T-cell (primary cell): ENCODE measurements at regions not wholly inside any gene's neighbourhood (a gene's known extent, or its start where the extent isn't known, plus 50 kb on each side); places are given as distances from the start of the nearest gene placed in this dataset.
A peak's percentile ranks its signal among the peaks of the same experiment; 100 is the strongest.

Experiments
- ATAC-seq, 4 experiments: fragments of 200-7000 bp in 3 of 4; fragments of 150-1000 bp in 1 of 4; cut with Tn5 transposase; replicated peaks in 1 of 4; 1 replicate in 3 of 4; 2 replicates in 1 of 4; pipeline ENCODE4 v1.10.0; 2021; ENCODE audit warnings: moderate library complexity in 3 of 4, mild to moderate bottlenecking in 2 of 4, moderate number of reproducible peaks in 1 of 4
- CTCF ChIA-PET, 2 donors: fragments of 300-600 bp; sonication (Branson Sonifier 250); formaldehyde crosslinking; loops; one replicate each; lab custom pipeline; 2022; ENCODE audit warnings: antibody characterized with exemption in 2 of 2; lab: Charles Lee
- POLR2A ChIA-PET, 2 donors: fragments of 300-600 bp; sonication (Branson Sonifier 250); formaldehyde crosslinking; loops; one replicate each; lab custom pipeline; 2022; ENCODE audit warnings: antibody characterized with exemption in 2 of 2; lab: Charles Lee
- DNase-seq, 35 experiments: peaks; one replicate each; pipeline versions ENCODE4 v3.0.0 to v3.0.0-alpha.2; 2013 to 2023
- H3K27ac ChIP-seq: one replicate; pipeline ENCODE4 v1.5.1; 2013; ENCODE audit warnings: low read length
- H3K27me3 ChIP-seq, 2 experiments: replicated peaks in 1 of 2; 1 replicate in 1 of 2; 2 replicates in 1 of 2; pipeline versions ENCODE4 v1.6.1 to v1.7.0; 2013; ENCODE audit warnings: low read length in 1 of 2, mixed read lengths in 1 of 2; ENCODE audit not compliant: control insufficient read depth in 2 of 2, insufficient read depth in 2 of 2; ENCODE audit errors: extremely low read depth in 1 of 2
- H3K36me3 ChIP-seq, 2 donors: 1 replicate in 1 of 2; 2 replicates in 1 of 2; pipeline versions ENCODE4 v1.6.1 to v1.7.0; 2013; ENCODE audit warnings: low read length in 1 of 2; ENCODE audit not compliant: control insufficient read depth in 2 of 2, insufficient read depth in 1 of 2; ENCODE audit errors: extremely low read depth in 1 of 2
- H3K4me1 ChIP-seq, 2 experiments: 1 replicate in 1 of 2; 2 replicates in 1 of 2; pipeline versions ENCODE4 v1.6.1 to v1.7.0; 2013; ENCODE audit warnings: low read length in 2 of 2, mixed read lengths in 1 of 2; ENCODE audit not compliant: insufficient read depth in 2 of 2, control insufficient read depth in 1 of 2; ENCODE audit errors: extremely low read depth in 1 of 2
- H3K4me3 ChIP-seq, 2 donors: 1 replicate in 1 of 2; 2 replicates in 1 of 2; pipeline versions ENCODE4 v1.5.1 to v1.7.0; 2013; ENCODE audit warnings: mild to moderate bottlenecking in 2 of 2, low read length in 1 of 2, moderate library complexity in 1 of 2; ENCODE audit not compliant: control insufficient read depth in 1 of 2; ENCODE audit errors: extremely low read depth in 1 of 2
- H3K9me3 ChIP-seq: 2 replicates; pipeline ENCODE4 v1.7.0; 2013
- H3K27ac Mint-ChIP-seq, 2 donors: one replicate each; pipeline ENCODE4 v1.8.0; 2020 to 2021; ENCODE audit warnings: mild to moderate bottlenecking in 2 of 2, mixed read lengths in 2 of 2
- H3K27me3 Mint-ChIP-seq, 2 donors: one replicate each; pipeline ENCODE4 v1.8.0; 2021 to 2022; ENCODE audit warnings: mixed read lengths in 2 of 2
- H3K36me3 Mint-ChIP-seq: one replicate; pipeline ENCODE4 v1.8.0; 2021; ENCODE audit warnings: mixed read lengths
- H3K4me1 Mint-ChIP-seq, 3 donors: one replicate each; pipeline ENCODE4 v1.8.0; 2020 to 2022; ENCODE audit warnings: mixed read lengths in 3 of 3, mild to moderate bottlenecking in 1 of 3
- H3K4me3 Mint-ChIP-seq, 3 donors: one replicate each; pipeline ENCODE4 v1.8.0; 2020 to 2022; ENCODE audit warnings: mild to moderate bottlenecking in 3 of 3, mixed read lengths in 3 of 3, moderate library complexity in 3 of 3
- H3K9me3 Mint-ChIP-seq, 3 donors: one replicate each; pipeline ENCODE4 v1.8.0; 2020 to 2022; ENCODE audit warnings: mixed read lengths in 3 of 3
- WGBS: methylation state at CpG from one replicate; pipeline ENCODE4 v1.1.5; 2013; ENCODE audit warnings: missing lambda C conversion rate; ENCODE audit not compliant: insufficient coverage; 5-methylcytosine and 5-hydroxymethylcytosine counted together

DNA sequence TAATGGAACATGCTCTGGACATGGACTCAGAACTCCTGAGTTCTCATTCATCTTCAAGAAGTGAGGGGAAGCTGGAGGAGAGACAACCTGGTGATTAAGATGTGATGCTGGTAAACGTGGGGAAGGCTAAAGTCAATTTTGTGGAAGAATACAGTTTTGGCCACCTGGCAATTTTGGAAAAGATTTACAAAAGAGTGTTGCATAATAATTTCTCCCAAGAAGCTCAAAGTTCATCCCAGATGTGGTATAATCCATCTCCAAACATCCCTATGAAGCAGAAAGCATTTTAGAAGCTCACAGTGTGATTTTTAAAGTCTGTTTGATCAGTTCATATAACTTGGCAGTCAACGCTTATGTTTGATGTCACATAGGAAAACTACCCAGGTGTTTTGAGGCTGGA is 208.7 kb downstream of the LMX1A start:
- Histone ChIP-seq H3K27me3 (no peaks in the 10 kb centered on the region), H3K4me3 (no peak overlapping the region), H3K27ac (no peak overlapping the region), H3K9me3 (no peaks in the 10 kb centered on the region), H3K4me1 (no peaks in the 10 kb centered on the region), H3K36me3 (no peaks in the 10 kb centered on the region)
- H3K27ac Mint-ChIP-seq: no peak overlapping the region
- ChIA-PET POLR2A (no interaction called here), CTCF (interaction anchor here in 1 of 2 donors (0.7 kb wide), 1 partner anchor 80 kb away, joined by 3 read pairs; no protein-coding TSS in a partner anchor)
- peaks cover under 1 to 3% of the 10 kb centered on the region in 2 donors for H3K27me3 Mint-ChIP-seq
- WGBS: no CpG with 5 or more reads among the region's 2 CpGs
- no peak for ATAC-seq
- no peak overlapping the region for H3K4me3 Mint-ChIP-seq
- H3K4me1 Mint-ChIP-seq: peaks cover 0 to 3% (median 2%) of the 10 kb centered on the region in 3 donors
- no peaks in the 10 kb centered on the region for H3K36me3 Mint-ChIP-seq
- H3K9me3 Mint-ChIP-seq: no peaks in the 10 kb centered on the region
- no peak for DNase-seq

DNA sequence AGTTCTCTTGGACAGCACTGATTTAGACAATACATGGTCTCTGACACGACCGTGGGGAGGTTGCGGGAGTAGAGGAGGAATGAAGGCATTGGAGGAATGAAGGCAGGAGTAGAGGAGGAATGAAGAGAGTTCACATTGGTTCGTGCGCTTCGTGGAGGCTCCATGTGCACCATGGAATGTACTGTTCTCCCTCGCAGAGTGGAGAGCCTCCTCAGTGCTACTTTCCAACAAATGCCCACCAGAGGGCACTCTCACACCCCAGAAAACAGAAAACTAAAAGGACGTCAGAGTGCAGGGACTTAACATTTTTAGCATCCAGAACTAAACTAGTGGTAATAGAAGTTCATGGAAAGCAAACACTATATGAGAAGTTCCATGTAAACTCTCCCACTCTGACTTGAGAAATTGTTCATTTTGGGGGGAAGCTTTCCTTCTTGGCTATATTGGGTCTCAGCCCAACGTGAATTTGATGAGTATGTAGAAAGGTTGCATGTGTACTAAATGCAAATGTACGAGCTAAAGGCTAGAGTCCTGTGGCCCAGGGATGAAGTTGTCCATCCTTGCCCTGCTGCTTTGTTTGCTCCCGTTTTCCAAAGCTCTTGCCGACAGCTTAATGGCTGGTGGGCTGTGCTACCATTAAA is 211.6 kb downstream of the LMX1A start:
- DNase-seq: peak in 6 of 35 experiments; percentile 1 to 22 (median 4)
- no peaks in the 10 kb centered on the region for H3K36me3 Mint-ChIP-seq
- H3K4me1 Mint-ChIP-seq: peaks cover 0 to 3% (median 2%) of the 10 kb centered on the region in 3 donors
- Histone ChIP-seq H3K27ac (no peak overlapping the region), H3K4me1 (no peaks in the 10 kb centered on the region), H3K36me3 (no peaks in the 10 kb centered on the region), H3K27me3 (no peaks in the 10 kb centered on the region), H3K4me3 (no peak overlapping the region), H3K9me3 (no peaks in the 10 kb centered on the region)
- no CpG with 5 or more reads among the region's 12 CpGs for WGBS
- no peak overlapping the region for H3K4me3 Mint-ChIP-seq
- no peak for ATAC-seq
- ChIA-PET POLR2A (no interaction called here), CTCF (interaction anchor here in 1 of 2 donors (0.6 kb wide), 1 partner anchor 20 kb away, joined by 3 read pairs; no protein-coding TSS in a partner anchor)
- H3K9me3 Mint-ChIP-seq: no peaks in the 10 kb centered on the region
- H3K27me3 Mint-ChIP-seq: peaks cover 6 to 18% of the 10 kb centered on the region in 2 donors
- H3K27ac Mint-ChIP-seq: no peak overlapping the region

GRCh38 chr1:165143437-165144065 is 213.0 kb downstream of the LMX1A start:
- ChIA-PET POLR2A (no interaction called here), CTCF (interaction anchor here in 1 of 2 donors (0.7 kb wide), 1 partner anchor 786 kb away, joined by 3 read pairs; no protein-coding TSS in a partner anchor)
- no peak overlapping the region for H3K4me3 Mint-ChIP-seq
- peaks cover 9 to 22% of the 10 kb centered on the region in 2 donors for H3K27me3 Mint-ChIP-seq
- H3K27me3 ChIP-seq: no peaks in the 10 kb centered on the region
- peak in 3 of 35 experiments; percentile 3 to 5 (median 5) for DNase-seq
- H3K4me1 ChIP-seq: no peaks in the 10 kb centered on the region
- H3K36me3 Mint-ChIP-seq: no peaks in the 10 kb centered on the region
- H3K27ac Mint-ChIP-seq: no peak overlapping the region
- H3K27ac ChIP-seq: no peak overlapping the region
- no peaks in the 10 kb centered on the region for H3K36me3 ChIP-seq
- peaks cover 0 to 3% (median 2%) of the 10 kb centered on the region in 3 donors for H3K4me1 Mint-ChIP-seq
- peaks cover 0 to 3% (median 0%) of the 10 kb centered on the region in 3 donors for H3K9me3 Mint-ChIP-seq
- no peaks in the 10 kb centered on the region for H3K9me3 ChIP-seq
- no peak overlapping the region for H3K4me3 ChIP-seq
- ATAC-seq: no peak
- WGBS: 50% methylated on average over 1 of the region's 4 CpGs

DNA sequence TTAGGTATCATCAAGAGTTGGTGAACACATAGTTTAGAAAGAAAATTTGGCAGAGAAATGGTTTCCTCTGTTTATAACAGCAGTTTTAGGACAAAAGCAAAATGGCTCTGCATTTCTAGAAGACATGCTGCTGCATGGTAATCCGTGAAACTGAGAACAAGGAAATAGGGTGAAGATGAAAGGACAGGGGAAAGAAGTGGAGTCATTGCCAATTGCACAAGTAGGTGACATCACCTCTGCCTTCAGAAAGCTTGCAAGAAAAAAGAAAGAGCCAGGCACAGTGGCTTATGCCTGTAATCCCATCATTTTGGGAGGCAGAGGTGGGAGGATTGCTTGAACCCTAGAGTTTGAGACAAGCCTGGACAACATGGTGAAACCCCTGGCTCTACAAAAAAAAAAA is 217.6 kb downstream of the LMX1A start:
- Mint-ChIP-seq H3K4me1 (no peaks in the 10 kb centered on the region), H3K36me3 (no peaks in the 10 kb centered on the region), H3K9me3 (peaks cover 0 to 9% (median 0%) of the 10 kb centered on the region in 3 donors), H3K27ac (no peak overlapping the region), H3K4me3 (no peak overlapping the region), H3K27me3 (peaks cover 16 to 36% of the 10 kb centered on the region in 2 donors)
- ATAC-seq (no peak), DNase-seq (no peak)
- ChIA-PET CTCF (no interaction called here), POLR2A (no interaction called here)
- H3K36me3 ChIP-seq: no peaks in the 10 kb centered on the region
- no peaks in the 10 kb centered on the region for H3K9me3 ChIP-seq
- no peak overlapping the region for H3K4me3 ChIP-seq
- H3K27ac ChIP-seq: no peak overlapping the region
- H3K27me3 ChIP-seq: no peaks in the 10 kb centered on the region
- 60% methylated on average over 1 of the region's 1 CpG for WGBS
- no peaks in the 10 kb centered on the region for H3K4me1 ChIP-seq

GRCh38 chr1:165137551-165138316 is 218.8 kb downstream of the LMX1A start:
- Histone ChIP-seq H3K27ac (no peak overlapping the region), H3K27me3 (no peaks in the 10 kb centered on the region), H3K4me3 (no peak overlapping the region), H3K36me3 (no peaks in the 10 kb centered on the region), H3K4me1 (no peaks in the 10 kb centered on the region), H3K9me3 (no peaks in the 10 kb centered on the region)
- no peak for ATAC-seq
- Mint-ChIP-seq H3K4me3 (no peak overlapping the region), H3K36me3 (no peaks in the 10 kb centered on the region), H3K9me3 (peaks cover 0 to 9% (median 0%) of the 10 kb centered on the region in 3 donors), H3K4me1 (no peaks in the 10 kb centered on the region), H3K27me3 (peaks cover 16 to 31% of the 10 kb centered on the region in 2 donors), H3K27ac (no peak overlapping the region)
- WGBS: 75% methylated on average over 3 of the region's 5 CpGs
- POLR2A ChIA-PET: no interaction called here
- DNase-seq: no peak
- CTCF ChIA-PET: no interaction called here

DNA sequence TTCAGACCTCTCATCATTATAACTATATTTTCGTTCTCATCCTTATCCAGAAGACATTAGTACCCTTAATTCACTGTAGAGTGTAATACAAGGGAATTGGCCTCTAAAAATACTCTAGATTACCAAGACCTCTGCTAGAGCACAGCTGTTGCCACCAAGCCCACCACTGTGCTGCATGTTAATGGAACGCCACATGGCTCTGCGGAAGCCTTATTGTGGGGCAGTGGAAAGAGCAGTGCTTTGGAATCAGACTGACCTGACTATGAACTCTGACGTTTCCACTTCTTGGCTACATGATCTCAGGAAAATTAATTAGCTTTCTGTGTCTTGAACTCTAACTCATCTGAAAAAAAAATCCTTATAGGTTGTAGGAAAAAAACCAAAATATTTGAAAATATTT is 222.1 kb downstream of the LMX1A start:
- Histone ChIP-seq H3K27me3 (no peaks in the 10 kb centered on the region), H3K9me3 (no peaks in the 10 kb centered on the region), H3K27ac (no peak overlapping the region), H3K4me3 (no peak overlapping the region), H3K36me3 (no peaks in the 10 kb centered on the region), H3K4me1 (no peaks in the 10 kb centered on the region)
- H3K27me3 Mint-ChIP-seq: peaks cover 10 to 15% of the 10 kb centered on the region in 2 donors
- CTCF ChIA-PET: no interaction called here
- H3K4me1 Mint-ChIP-seq: no peaks in the 10 kb centered on the region
- ATAC-seq (no peak), DNase-seq (no peak)
- H3K9me3 Mint-ChIP-seq: peaks cover 0 to 9% (median 0%) of the 10 kb centered on the region in 3 donors
- H3K27ac Mint-ChIP-seq: no peak overlapping the region
- no peak overlapping the region for H3K4me3 Mint-ChIP-seq
- no peaks in the 10 kb centered on the region for H3K36me3 Mint-ChIP-seq
- 92% methylated on average over 2 of the region's 4 CpGs for WGBS
- POLR2A ChIA-PET: no interaction called here
